ENCODE measurements at regions not wholly inside any gene's neighbourhood (a gene's known extent, or its start where the extent isn't known, plus 50 kb on each side); places are given as distances from the start of the nearest gene placed in this dataset.

GRCh38 chr2:221851531-221852045, 279.5 kb upstream of the EPHA4 start:
- no peak for TF ChIP-seq POLR2A (IDR thresholded peaks at IDR 0.05; ENCODE audit: borderline replicate concordance, extremely low read depth, insufficient read depth, insufficient read length)
- H3K4me3 ChIP-seq (replicated peaks in 1 of 2; ENCODE audit: low read depth in 1 of 2, low read length in 2 of 2) = no peak overlapping the region
- no peaks in the 10 kb centered on the region for H4K20me1 ChIP-seq (ENCODE audit: insufficient read depth)
- H3K9me2 ChIP-seq (ENCODE audit: insufficient read depth) = no peaks in the 10 kb centered on the region
- ChIA-PET RAD21 (ENCODE audit: low non-redundant PET in 1 of 2, low total read pairs in 2 of 2, uncharacterized antibody in 2 of 2, unreplicated experiment in 2 of 2) (no interaction called here), CTCF (no interaction called here), POLR2A (no interaction called here)
- no peaks in the 10 kb centered on the region for H3K36me3 ChIP-seq (ENCODE audit: control insufficient read depth in 1 of 2, insufficient read depth in 2 of 2, low read length in 2 of 2)
- intact Hi-C loops (cut with micrococcal nuclease) = no loop called here
- H3K9me3 ChIP-seq (ENCODE audit: control insufficient read depth in 1 of 2, insufficient read depth in 1 of 2, low read depth in 1 of 2, low read length in 2 of 2) = no peaks in the 10 kb centered on the region
- DNase-seq (ENCODE audit: low read depth, low spot score) = no peak
- H3K4me1 ChIP-seq (ENCODE audit: control insufficient read depth in 1 of 2, insufficient read depth in 2 of 2, low read length in 2 of 2) = no peaks in the 10 kb centered on the region
- no peak overlapping the region for H3K9ac ChIP-seq (ENCODE audit: low read length)
- H2AFZ ChIP-seq (ENCODE audit: low read depth, low read length, poor library complexity, severe bottlenecking) = no peak overlapping the region
- BruUV-seq (replicated peaks) = no TSS peak
- peaks cover 8% of the 10 kb centered on the region; the same call in 1 of the 2 replicates for H3K27me3 ChIP-seq (ENCODE audit: insufficient read depth, low read length)
- H3K4me2 ChIP-seq (ENCODE audit: low read length) = no peak overlapping the region
- H3K27ac ChIP-seq (ENCODE audit: low read depth, low read length) = no peak overlapping the region
- ATAC-seq = no peak
- no peaks in the 10 kb centered on the region for H3K79me2 ChIP-seq (ENCODE audit: insufficient read depth, low read length)

GRCh38 chr2:221850076-221850475, 278.0 kb upstream of the EPHA4 start:
- H3K4me1 ChIP-seq (ENCODE audit: control insufficient read depth in 1 of 2, insufficient read depth in 2 of 2, low read length in 2 of 2) = no peaks in the 10 kb centered on the region
- H3K9me2 ChIP-seq (ENCODE audit: insufficient read depth) = no peaks in the 10 kb centered on the region
- intact Hi-C loops (cut with micrococcal nuclease) = no loop called here
- POLR2A ChIA-PET = no interaction called here
- H3K36me3 ChIP-seq (ENCODE audit: control insufficient read depth in 1 of 2, insufficient read depth in 2 of 2, low read length in 2 of 2) = no peaks in the 10 kb centered on the region
- peaks cover 10% of the 10 kb centered on the region for H3K27me3 ChIP-seq (ENCODE audit: insufficient read depth, low read length)
- DNase-seq (ENCODE audit: low read depth, low spot score) (no peak), ATAC-seq (no peak)
- CTCF ChIA-PET = no interaction called here
- no peak overlapping the region for H2AFZ ChIP-seq (ENCODE audit: low read depth, low read length, poor library complexity, severe bottlenecking)
- RAD21 ChIA-PET (ENCODE audit: low non-redundant PET in 1 of 2, low total read pairs in 2 of 2, uncharacterized antibody in 2 of 2, unreplicated experiment in 2 of 2) = no interaction called here
- H3K4me3 ChIP-seq (replicated peaks in 1 of 2; ENCODE audit: low read depth in 1 of 2, low read length in 2 of 2) = no peak overlapping the region
- H3K4me2 ChIP-seq (ENCODE audit: low read length) = no peak overlapping the region
- H3K27ac ChIP-seq (ENCODE audit: low read depth, low read length) = no peak overlapping the region
- no peak overlapping the region for H3K9ac ChIP-seq (ENCODE audit: low read length)
- BruUV-seq (replicated peaks) = no TSS peak
- no peaks in the 10 kb centered on the region for H3K79me2 ChIP-seq (ENCODE audit: insufficient read depth, low read length)
- no peaks in the 10 kb centered on the region for H3K9me3 ChIP-seq (ENCODE audit: control insufficient read depth in 1 of 2, insufficient read depth in 1 of 2, low read depth in 1 of 2, low read length in 2 of 2)
- H4K20me1 ChIP-seq (ENCODE audit: insufficient read depth) = no peaks in the 10 kb centered on the region
- TF ChIP-seq JUND (IDR thresholded peaks at IDR 0.05) (no peak), ELF1 (IDR thresholded peaks at IDR 0.05; ENCODE audit: borderline replicate concordance, low read depth) (no peak), FOSL1 (IDR thresholded peaks at IDR 0.05; ENCODE audit: low read depth) (no peak), YY1 (IDR thresholded peaks at IDR 0.05; ENCODE audit: extremely low read depth, insufficient replicate concordance, low read depth, low read length) (no peak), EZH2phosphoT487 (IDR thresholded peaks at IDR 0.05; ENCODE audit: borderline replicate concordance) (no peak), POLR2A (IDR thresholded peaks at IDR 0.05; ENCODE audit: borderline replicate concordance, extremely low read depth, insufficient read depth, insufficient read length) (no peak), CBX3 (IDR thresholded peaks at IDR 0.05; ENCODE audit: low read depth) (no peak), REST (IDR thresholded peaks at IDR 0.05; ENCODE audit: low read depth) (no peak), EZH2 (IDR thresholded peaks at IDR 0.05) (no peak), TCF7L2 (IDR thresholded peaks at IDR 0.05; ENCODE audit: borderline replicate concordance, extremely low read depth, insufficient read depth, insufficient read length) (no peak), ZBTB33 (IDR thresholded peaks at IDR 0.05; ENCODE audit: extremely low read depth, insufficient replicate concordance, low read length) (no peak), ZNF274 (IDR thresholded peaks at IDR 0.05; ENCODE audit: low read depth, low read length) (no peak), RAD21 (IDR thresholded peaks at IDR 0.05; ENCODE audit: low read depth) (no peak), POLR2AphosphoS5 (IDR thresholded peaks at IDR 0.05; ENCODE audit: low read depth, low read length) (no peak)

Data from HCT116 (cell line).